NCI-H128 (cell line): ENCODE measurements at regions not wholly inside any gene's neighbourhood (a gene's known extent, or its start where the extent isn't known, plus 50 kb on each side); places are given as distances from the start of the nearest gene placed in this dataset.

ENCODE experiments used
- DNase-seq: peaks from one replicate; lab custom pipeline; 2025; ENCODE audit not compliant: unreplicated experiment; lab: John Stamatoyannopoulos, UW

- no peak for DNase-seq
Observed at GRCh38 chr4:24303926-24304325, 280.4 kb downstream of the DHX15 start.

- DNase-seq, result no peak
Observed at GRCh38 chr4:24298911-24299310, 285.4 kb downstream of the DHX15 start.

GRCh38 chr4:24287096-24287495 lies 297.3 kb downstream of the DHX15 start:
- no peak for DNase-seq

- no peak for DNase-seq
Observed at GRCh38 chr4:24285759-24286158, 298.6 kb downstream of the DHX15 start.

GRCh38 chr4:24282446-24282845 lies 301.9 kb downstream of the DHX15 start:
- DNase-seq, result no peak

GRCh38 chr4:24279911-24280375 lies 304.4 kb downstream of the DHX15 start:
- DNase-seq, result no peak

- no peak for DNase-seq
Observed at GRCh38 chr4:24279469-24279868, 304.9 kb downstream of the DHX15 start.

- no peak for DNase-seq
Observed at GRCh38 chr4:24278693-24279092, 305.7 kb downstream of the DHX15 start.

GRCh38 chr4:24274381-24274941 lies 309.9 kb downstream of the DHX15 start:
- DNase-seq, result no peak

GRCh38 chr4:24273136-24273535 lies 311.2 kb downstream of the DHX15 start:
- no peak for DNase-seq

- DNase-seq, result no peak
Observed at GRCh38 chr4:24266951-24267722, 317.2 kb downstream of the DHX15 start.

GRCh38 chr4:24265989-24266388 lies 318.4 kb downstream of the DHX15 start:
- DNase-seq, result no peak

GRCh38 chr4:24262616-24263015 lies 321.7 kb downstream of the DHX15 start:
- DNase-seq, result no peak

- no peak for DNase-seq
Observed at GRCh38 chr4:24262084-24262483, 322.3 kb downstream of the DHX15 start.

- DNase-seq, result no peak
Observed at GRCh38 chr4:24260923-24261564, 323.3 kb downstream of the DHX15 start.

- no peak for DNase-seq
Observed at GRCh38 chr4:24260133-24260715, 324.1 kb downstream of the DHX15 start.

GRCh38 chr4:24256547-24256946 lies 327.8 kb downstream of the DHX15 start:
- DNase-seq, result no peak

- no peak for DNase-seq
Observed at GRCh38 chr4:24256066-24256465, 328.3 kb downstream of the DHX15 start.

- no peak for DNase-seq
Observed at GRCh38 chr4:24252121-24252520, 332.2 kb downstream of the DHX15 start.

GRCh38 chr4:24251589-24251988 lies 332.8 kb downstream of the DHX15 start:
- no peak for DNase-seq

GRCh38 chr4:24249972-24250371 lies 334.4 kb downstream of the DHX15 start:
- DNase-seq, result no peak
